ENCODE measurements at regions not wholly inside any gene's neighbourhood (a gene's known extent, or its start where the extent isn't known, plus 50 kb on each side); places are given as distances from the start of the nearest gene placed in this dataset.

- H3K27me3 ChIP-seq = no peaks in the 10 kb centered on the region
- DNase-seq (no peak), ATAC-seq (peak; percentile 77 to 88 (median 80))
- H3K4me3 ChIP-seq = no peak overlapping the region
- H3K36me3 ChIP-seq = no peaks in the 10 kb centered on the region
- intact Hi-C loops (cut with DNase I) = no loop called here
- no peaks in the 10 kb centered on the region for H3K9me3 ChIP-seq
- H3K4me1 ChIP-seq = peaks cover 0 to 15% (median 0%) of the 10 kb centered on the region in 4 donors
- no peak overlapping the region for H3K27ac ChIP-seq
- 30% methylated on average over 5 of the region's 5 CpGs for WGBS (ENCODE audit: insufficient coverage, low coverage, low lambda C conversion rate, missing lambda C conversion rate)
- no peak for TF ChIP-seq POLR2A (IDR thresholded peaks at IDR 0.05)
- TF ChIP-seq, protein P1, sequence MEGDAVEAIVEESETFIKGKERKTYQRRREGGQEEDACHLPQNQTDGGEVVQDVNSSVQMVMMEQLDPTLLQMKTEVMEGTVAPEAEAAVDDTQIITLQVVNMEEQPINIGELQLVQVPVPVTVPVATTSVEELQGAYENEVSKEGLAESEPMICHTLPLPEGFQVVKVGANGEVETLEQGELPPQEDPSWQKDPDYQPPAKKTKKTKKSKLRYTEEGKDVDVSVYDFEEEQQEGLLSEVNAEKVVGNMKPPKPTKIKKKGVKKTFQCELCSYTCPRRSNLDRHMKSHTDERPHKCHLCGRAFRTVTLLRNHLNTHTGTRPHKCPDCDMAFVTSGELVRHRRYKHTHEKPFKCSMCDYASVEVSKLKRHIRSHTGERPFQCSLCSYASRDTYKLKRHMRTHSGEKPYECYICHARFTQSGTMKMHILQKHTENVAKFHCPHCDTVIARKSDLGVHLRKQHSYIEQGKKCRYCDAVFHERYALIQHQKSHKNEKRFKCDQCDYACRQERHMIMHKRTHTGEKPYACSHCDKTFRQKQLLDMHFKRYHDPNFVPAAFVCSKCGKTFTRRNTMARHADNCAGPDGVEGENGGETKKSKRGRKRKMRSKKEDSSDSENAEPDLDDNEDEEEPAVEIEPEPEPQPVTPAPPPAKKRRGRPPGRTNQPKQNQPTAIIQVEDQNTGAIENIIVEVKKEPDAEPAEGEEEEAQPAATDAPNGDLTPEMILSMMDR (IDR thresholded peaks at IDR 0.05) = peak; percentile 81 to 93 (median 84)
Measured at GRCh38 chr3:178385280-178385952, 150.8 kb upstream of the KCNMB2 start.

GRCh38 chr3:178386401-178386800 is 149.8 kb upstream of the KCNMB2 start:
- Histone ChIP-seq H3K4me1 (peaks cover 0 to 15% (median 0%) of the 10 kb centered on the region in 4 donors), H3K27ac (peak overlapping the region in 1 of 3 donors; percentile 16), H3K9me3 (no peaks in the 10 kb centered on the region), H3K27me3 (no peaks in the 10 kb centered on the region), H3K4me3 (peak overlapping the region in 1 of 3 donors; percentile 2), H3K36me3 (no peaks in the 10 kb centered on the region)
- no peak for DNase-seq
- intact Hi-C loops (cut with DNase I) = no loop called here
- WGBS (ENCODE audit: insufficient coverage, low coverage, low lambda C conversion rate, missing lambda C conversion rate) = 41% methylated on average over 5 of the region's 5 CpGs
- TF ChIP-seq, protein P1 (IDR thresholded peaks at IDR 0.05) = no peak
- TF ChIP-seq POLR2A (IDR thresholded peaks at IDR 0.05) = no peak
- ATAC-seq = peak; percentile 27 to 59 (median 47)

GRCh38 chr3:178386880-178387279 is 149.4 kb upstream of the KCNMB2 start:
- H3K27me3 ChIP-seq = no peaks in the 10 kb centered on the region
- peak overlapping the region in 1 of 3 donors; percentile 2 for H3K4me3 ChIP-seq
- no peak for TF ChIP-seq POLR2A (IDR thresholded peaks at IDR 0.05)
- TF ChIP-seq, protein P1 (IDR thresholded peaks at IDR 0.05) = no peak
- DNase-seq (no peak), ATAC-seq (peak; percentile 75 to 85 (median 80))
- 42% methylated on average over 1 of the region's 1 CpG for WGBS (ENCODE audit: insufficient coverage, low coverage, low lambda C conversion rate, missing lambda C conversion rate)
- H3K27ac ChIP-seq = peak overlapping the region in 1 of 3 donors; percentile 16
- H3K36me3 ChIP-seq = no peaks in the 10 kb centered on the region
- no peaks in the 10 kb centered on the region for H3K9me3 ChIP-seq
- H3K4me1 ChIP-seq = peaks cover 0 to 15% (median 0%) of the 10 kb centered on the region in 4 donors
- intact Hi-C loops (cut with DNase I) = no loop called here

DNA sequence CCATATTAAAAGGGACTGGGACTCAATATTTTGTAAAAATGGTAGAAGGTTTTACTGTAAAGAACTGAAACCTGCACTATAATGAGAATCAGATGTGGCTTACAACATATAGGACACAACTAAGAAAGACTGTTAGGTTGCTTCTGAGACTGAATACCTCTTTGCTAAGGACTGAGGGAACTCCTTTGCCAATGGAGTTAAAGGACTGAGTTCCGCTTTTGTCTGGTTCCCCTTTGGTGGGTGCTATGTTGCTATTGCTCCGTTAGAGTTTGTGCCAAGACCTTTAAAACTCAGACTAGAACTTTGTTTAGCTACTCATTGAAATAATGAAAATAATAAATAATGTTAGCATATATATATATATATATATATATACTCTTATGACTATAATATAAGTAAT is 147.8 kb upstream of the KCNMB2 start:
- no peak overlapping the region for H3K27ac ChIP-seq
- no peaks in the 10 kb centered on the region for H3K9me3 ChIP-seq
- DNase-seq (no peak), ATAC-seq (no peak)
- H3K4me1 ChIP-seq = peaks cover 0 to 15% (median 0%) of the 10 kb centered on the region in 4 donors
- H3K27me3 ChIP-seq = no peaks in the 10 kb centered on the region
- H3K4me3 ChIP-seq = no peak overlapping the region
- WGBS (ENCODE audit: insufficient coverage, low coverage, low lambda C conversion rate, missing lambda C conversion rate) = 100% methylated on average over 2 of the region's 2 CpGs
- TF ChIP-seq POLR2A (IDR thresholded peaks at IDR 0.05) = no peak
- TF ChIP-seq, protein P1 (IDR thresholded peaks at IDR 0.05) = no peak
- intact Hi-C loops (cut with DNase I) = no loop called here
- H3K36me3 ChIP-seq = no peaks in the 10 kb centered on the region
